G401 (cell line): ENCODE measurements at regions not wholly inside any gene's neighbourhood (a gene's known extent, or its start where the extent isn't known, plus 50 kb on each side); places are given as distances from the start of the nearest gene placed in this dataset.
A peak's percentile ranks its signal among the peaks of the same experiment; 100 is the strongest.

Experiments
- DNase-seq: peaks from one replicate; pipeline ENCODE4 v3.0.0-alpha.2; 2015; ENCODE audit warnings: low spot score
- in situ Hi-C: cut with HindIII; loops from 2 replicates; pipeline ENCODE4 v1.10.0; 2016; ENCODE audit warnings: low sequenced_read_pairs, mixed read lengths

- in situ Hi-C loops, result no loop called here
- DNase-seq, result no peak
Observed at GRCh38 chr4:59217910-59218631, 1982.1 kb upstream of the ADGRL3 start.

GRCh38 chr4:59222221-59222620 is 1977.9 kb upstream of the ADGRL3 start:
- DNase-seq, result peak; percentile 69
- in situ Hi-C loops, result no loop called here

- in situ Hi-C loops, result no loop called here
- no peak for DNase-seq
Observed at GRCh38 chr4:59223292-59223941, 1976.7 kb upstream of the ADGRL3 start.

DNA sequence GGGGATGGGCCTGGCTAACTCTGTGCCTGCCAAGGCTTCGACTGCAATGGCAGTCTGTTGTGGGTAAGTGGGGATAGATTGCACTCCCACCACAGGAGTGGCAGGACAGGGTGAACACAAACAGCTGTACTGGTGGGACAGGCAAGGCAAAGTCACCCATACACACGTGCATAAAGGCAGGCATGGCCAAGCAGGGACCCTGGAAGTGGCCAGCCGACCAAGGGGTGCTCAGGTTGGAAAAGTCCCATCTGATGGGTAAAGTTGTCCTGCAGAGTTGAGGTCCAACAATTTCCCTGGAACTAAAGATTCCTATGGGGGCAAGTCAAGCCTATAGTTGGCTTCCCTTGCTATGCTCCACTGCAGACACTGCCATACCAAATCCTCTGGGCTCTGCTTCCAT is 1961.9 kb upstream of the ADGRL3 start:
- no peak for DNase-seq
- in situ Hi-C loops, result no loop called here

DNA sequence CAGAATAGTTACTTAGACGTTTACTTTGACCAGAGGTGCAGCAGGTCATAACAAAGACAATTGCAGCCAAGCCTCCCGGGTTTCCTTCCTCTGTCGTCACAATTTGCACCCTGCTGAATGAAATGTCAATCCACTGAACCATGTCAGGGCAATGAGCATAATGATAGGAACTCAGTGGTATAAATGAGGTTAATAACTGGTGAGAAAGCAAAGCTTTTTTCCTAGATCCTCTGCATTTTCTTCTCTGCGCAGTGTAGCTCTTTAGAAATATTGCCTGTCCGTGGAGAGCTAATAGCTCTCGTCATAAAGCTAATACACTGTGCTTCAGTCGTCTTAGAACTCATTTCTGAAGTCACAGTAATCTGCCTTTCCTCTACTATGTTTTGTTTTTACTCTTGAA is 1960.1 kb upstream of the ADGRL3 start:
- no peak for DNase-seq
- in situ Hi-C loops, result no loop called here

DNA sequence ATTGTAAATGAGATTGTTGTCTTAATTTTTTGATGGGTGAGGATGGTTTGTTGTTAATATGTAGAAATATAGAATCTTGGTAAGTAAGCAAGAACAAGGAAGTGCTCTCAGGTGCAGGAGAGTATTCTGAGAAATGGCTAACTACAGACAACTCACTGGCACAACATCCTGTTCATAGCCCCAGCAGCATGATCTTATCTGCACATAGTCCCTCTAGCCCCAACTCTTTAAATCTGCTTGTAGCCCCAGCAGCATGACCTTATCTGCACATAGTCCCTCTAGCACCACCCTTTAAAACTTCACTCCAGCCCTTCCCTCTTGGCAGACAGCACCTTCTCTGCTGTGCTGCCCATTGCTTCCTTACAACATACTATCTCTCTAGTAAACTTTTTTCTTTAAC is 1957.1 kb upstream of the ADGRL3 start:
- in situ Hi-C loops, result no loop called here
- DNase-seq, result no peak

- DNase-seq, result no peak
- in situ Hi-C loops, result no loop called here
Observed at GRCh38 chr4:59247032-59247431, 1953.1 kb upstream of the ADGRL3 start.

GRCh38 chr4:59248313-59248712 is 1951.8 kb upstream of the ADGRL3 start:
- in situ Hi-C loops, result no loop called here

DNA sequence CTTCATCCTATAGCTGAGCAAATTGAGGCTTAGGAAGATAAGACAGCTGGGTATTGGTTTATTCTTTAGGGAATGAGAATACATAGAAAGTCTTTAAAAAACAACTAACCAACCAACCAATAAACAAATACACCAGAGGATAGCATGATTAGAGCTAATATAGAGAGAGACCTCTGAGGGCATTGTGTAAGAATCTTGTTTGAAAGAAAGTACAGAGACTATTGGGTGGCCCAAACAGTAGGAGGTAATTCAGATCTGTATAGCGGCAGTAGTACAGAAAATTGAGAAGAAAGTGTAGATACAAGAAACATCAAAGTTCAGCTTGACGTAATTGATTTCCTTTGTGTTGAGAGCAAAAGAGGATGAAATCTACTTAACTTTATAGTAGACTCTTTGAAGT is 1951.0 kb upstream of the ADGRL3 start:
- in situ Hi-C loops, result no loop called here
- no peak for DNase-seq

More at GRCh38 chr4:59248313-59248712, 1951.8 kb upstream of the ADGRL3 start:
- no peak for DNase-seq

GRCh38 chr4:59258002-59258401 is 1942.1 kb upstream of the ADGRL3 start:
- DNase-seq, result no peak
- in situ Hi-C loops, result no loop called here

- DNase-seq, result no peak
- in situ Hi-C loops, result no loop called here
Observed at GRCh38 chr4:59307609-59308008, 1892.5 kb upstream of the ADGRL3 start.

GRCh38 chr4:59314637-59315036 is 1885.5 kb upstream of the ADGRL3 start:
- in situ Hi-C loops, result no loop called here
- DNase-seq, result no peak

GRCh38 chr4:59339631-59340030 is 1860.5 kb upstream of the ADGRL3 start:
- no peak for DNase-seq
- in situ Hi-C loops, result no loop called here

- DNase-seq, result no peak
- in situ Hi-C loops, result no loop called here
Observed at GRCh38 chr4:59341506-59341905, 1858.6 kb upstream of the ADGRL3 start.

GRCh38 chr4:59348949-59349348 is 1851.2 kb upstream of the ADGRL3 start:
- in situ Hi-C loops, result no loop called here
- no peak for DNase-seq

GRCh38 chr4:59369229-59369628 is 1830.9 kb upstream of the ADGRL3 start:
- DNase-seq, result no peak
- in situ Hi-C loops, result no loop called here

DNA sequence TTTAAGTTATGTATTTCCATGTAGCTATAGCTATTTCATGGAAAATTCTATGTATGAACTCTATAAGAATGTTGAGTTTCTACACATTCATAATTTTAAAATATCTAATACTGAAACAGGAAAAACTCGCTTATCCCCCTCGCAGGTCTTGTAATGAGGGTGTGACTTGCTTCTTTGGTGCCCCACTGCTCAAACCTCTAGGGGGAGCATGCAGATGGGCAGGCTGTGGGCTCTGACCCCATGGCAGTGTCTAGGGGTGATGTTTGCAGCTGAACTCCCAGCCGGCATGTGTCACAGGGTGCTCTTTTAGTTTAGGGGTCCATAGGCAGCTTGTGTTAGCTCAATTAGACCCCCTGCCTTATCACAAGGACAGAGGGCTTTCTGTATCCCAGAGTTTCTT is 1825.7 kb upstream of the ADGRL3 start:
- in situ Hi-C loops, result no loop called here

DNA sequence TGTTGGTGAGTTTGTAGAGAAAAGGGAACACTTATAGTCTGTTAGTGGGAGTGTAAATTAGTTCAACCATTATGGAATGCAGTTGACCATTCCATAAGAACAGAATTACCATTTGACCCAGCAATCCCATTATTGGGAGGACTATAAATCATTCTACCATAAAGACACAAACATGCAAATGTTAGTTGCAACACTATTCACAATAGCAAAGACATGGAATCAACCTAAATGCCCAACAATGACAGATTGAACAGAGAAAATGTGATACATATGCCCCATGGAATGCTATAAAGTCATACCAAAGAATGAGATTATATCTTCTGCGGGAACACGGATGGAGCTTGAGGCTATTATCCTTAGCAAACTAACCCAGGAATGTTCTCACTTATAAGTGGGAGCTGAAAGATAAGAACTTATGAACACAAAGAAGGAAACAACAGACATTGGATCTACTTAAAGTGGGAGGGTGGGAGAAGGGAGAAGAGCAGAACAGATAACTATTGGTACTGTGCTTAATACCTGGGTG is 1819.2 kb upstream of the ADGRL3 start:
- no peak for DNase-seq
- in situ Hi-C loops, result no loop called here

More for the DNA sequence above, 1825.7 kb upstream of the ADGRL3 start:
- no peak for DNase-seq

GRCh38 chr4:59381591-59381990 is 1818.5 kb upstream of the ADGRL3 start:
- in situ Hi-C loops, result no loop called here
- DNase-seq, result no peak

- no peak for DNase-seq
- in situ Hi-C loops, result no loop called here
Observed at GRCh38 chr4:59387759-59388758, 1812.1 kb upstream of the ADGRL3 start.
